Parathyroid adenoma (tissue), 2 donors: ENCODE measurements at regions not wholly inside any gene's neighbourhood (a gene's known extent, or its start where the extent isn't known, plus 50 kb on each side); places are given as distances from the start of the nearest gene placed in this dataset.

Experiments used
- H2AFZ ChIP-seq: fragments of 300-600 bp; sonication (generic); one replicate; pipeline ENCODE4 v1.7.0; 2017; ENCODE audit warnings: antibody characterized with exemption, mild to moderate bottlenecking
- H3K27ac ChIP-seq: fragments of 300-600 bp; sonication (generic); one replicate; pipeline ENCODE4 v1.7.0; 2017
- H3K27me3 ChIP-seq: fragments of 300-600 bp; sonication (generic); one replicate; pipeline ENCODE4 v1.7.0; 2017; ENCODE audit warnings: low read length; ENCODE audit not compliant: control insufficient read depth, insufficient read depth
- H3K36me3 ChIP-seq: fragments of 300-600 bp; sonication (generic); one replicate; pipeline ENCODE4 v1.7.0; 2017; ENCODE audit warnings: low read length; ENCODE audit not compliant: control insufficient read depth, insufficient read depth
- H3K4me1 ChIP-seq: fragments of 300-600 bp; sonication (generic); one replicate; pipeline ENCODE4 v1.7.0; 2017; ENCODE audit warnings: control low read depth
- H3K4me2 ChIP-seq: fragments of 300-600 bp; sonication (generic); one replicate; pipeline ENCODE4 v1.7.0; 2017; ENCODE audit warnings: low read length
- H3K4me3 ChIP-seq: fragments of 300-600 bp; sonication (generic); one replicate; pipeline ENCODE4 v1.7.0; 2017; ENCODE audit warnings: low read depth, low read length
- H3K79me2 ChIP-seq: fragments of 300-600 bp; sonication (generic); one replicate; pipeline ENCODE4 v1.7.0; 2017; ENCODE audit warnings: control low read depth
- H3K9ac ChIP-seq: fragments of 300-600 bp; sonication (generic); one replicate; pipeline ENCODE4 v1.7.0; 2017; ENCODE audit warnings: mild to moderate bottlenecking
- H3K9me3 ChIP-seq: fragments of 300-600 bp; sonication (generic); one replicate; pipeline ENCODE4 v1.7.0; 2017; ENCODE audit warnings: low read length; ENCODE audit not compliant: control insufficient read depth
- CTCF ChIP-seq: fragments of 300-600 bp; sonication (generic); IDR thresholded peaks from one replicate; pipeline ENCODE4 v1.7.0; 2017; ENCODE audit warnings: antibody characterized with exemption, mild to moderate bottlenecking
- donor health status: primary hyperparathyroidism.

GRCh38 chr21:23217597-23217996 lies 2219.4 kb downstream of the NCAM2 start:
- no peak overlapping the region for H3K9ac ChIP-seq
- no peak overlapping the region for H3K27ac ChIP-seq
- H3K36me3 ChIP-seq = no peaks in the 10 kb centered on the region
- no peaks in the 10 kb centered on the region for H3K79me2 ChIP-seq
- H2AFZ ChIP-seq = no peak overlapping the region
- no peak overlapping the region for H3K4me2 ChIP-seq
- H3K9me3 ChIP-seq = no peaks in the 10 kb centered on the region
- no peak for TF ChIP-seq CTCF
- H3K4me3 ChIP-seq = no peak overlapping the region
- H3K27me3 ChIP-seq = no peaks in the 10 kb centered on the region
- no peaks in the 10 kb centered on the region for H3K4me1 ChIP-seq

- no peaks in the 10 kb centered on the region for H3K4me1 ChIP-seq
- H3K27me3 ChIP-seq = no peaks in the 10 kb centered on the region
- no peak overlapping the region for H3K4me2 ChIP-seq
- no peak overlapping the region for H3K9ac ChIP-seq
- H3K79me2 ChIP-seq = no peaks in the 10 kb centered on the region
- no peaks in the 10 kb centered on the region for H3K36me3 ChIP-seq
- no peak for TF ChIP-seq CTCF
- no peak overlapping the region for H3K27ac ChIP-seq
- H2AFZ ChIP-seq = no peak overlapping the region
- H3K4me3 ChIP-seq = no peak overlapping the region
- H3K9me3 ChIP-seq = no peaks in the 10 kb centered on the region
Observed at GRCh38 chr21:23215261-23215660, 2217.1 kb downstream of the NCAM2 start.
